Fibroblast of villous mesenchyme (primary cell): ENCODE measurements at regions not wholly inside any gene's neighbourhood (a gene's known extent, or its start where the extent isn't known, plus 50 kb on each side); places are given as distances from the start of the nearest gene placed in this dataset.

ENCODE experiments used
- DNase-seq: peaks from one replicate; pipeline ENCODE4 v3.0.0-alpha.2; 2010; ENCODE audit warnings: low read depth
- H3K4me3 ChIP-seq: 2 replicates; pipeline ENCODE4 v1.5.1; 2011; ENCODE audit warnings: low read depth, mild to moderate bottlenecking, low read length
- TF ChIP-seq, protein P1 (sequence below): IDR thresholded peaks from 2 replicates; pipeline ENCODE4 v1.5.1; 2012; ENCODE audit warnings: low read depth, mild to moderate bottlenecking, low read length; ENCODE audit not compliant: insufficient read depth

DNA sequence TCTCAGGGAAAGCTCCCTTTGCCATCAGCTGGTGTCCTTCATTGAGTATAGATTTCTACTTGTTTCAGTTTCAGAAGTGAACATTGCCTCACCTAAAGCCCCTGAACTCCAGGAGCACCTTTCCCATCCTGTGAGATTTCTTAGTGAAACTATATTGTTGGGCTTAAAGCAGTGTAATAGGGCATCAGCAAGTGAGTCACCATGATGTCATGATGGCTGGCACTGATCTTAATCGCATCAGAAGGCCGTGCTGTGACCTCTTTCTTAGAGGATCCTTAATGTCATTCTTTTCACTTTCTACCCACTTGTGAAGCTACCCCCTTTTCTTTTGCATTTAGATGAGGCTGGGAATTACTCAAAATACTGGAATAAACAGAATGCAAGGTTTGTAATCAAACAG lies 401.3 kb downstream of the MTRR start:
- DNase-seq: no peak
- TF ChIP-seq, protein P1, sequence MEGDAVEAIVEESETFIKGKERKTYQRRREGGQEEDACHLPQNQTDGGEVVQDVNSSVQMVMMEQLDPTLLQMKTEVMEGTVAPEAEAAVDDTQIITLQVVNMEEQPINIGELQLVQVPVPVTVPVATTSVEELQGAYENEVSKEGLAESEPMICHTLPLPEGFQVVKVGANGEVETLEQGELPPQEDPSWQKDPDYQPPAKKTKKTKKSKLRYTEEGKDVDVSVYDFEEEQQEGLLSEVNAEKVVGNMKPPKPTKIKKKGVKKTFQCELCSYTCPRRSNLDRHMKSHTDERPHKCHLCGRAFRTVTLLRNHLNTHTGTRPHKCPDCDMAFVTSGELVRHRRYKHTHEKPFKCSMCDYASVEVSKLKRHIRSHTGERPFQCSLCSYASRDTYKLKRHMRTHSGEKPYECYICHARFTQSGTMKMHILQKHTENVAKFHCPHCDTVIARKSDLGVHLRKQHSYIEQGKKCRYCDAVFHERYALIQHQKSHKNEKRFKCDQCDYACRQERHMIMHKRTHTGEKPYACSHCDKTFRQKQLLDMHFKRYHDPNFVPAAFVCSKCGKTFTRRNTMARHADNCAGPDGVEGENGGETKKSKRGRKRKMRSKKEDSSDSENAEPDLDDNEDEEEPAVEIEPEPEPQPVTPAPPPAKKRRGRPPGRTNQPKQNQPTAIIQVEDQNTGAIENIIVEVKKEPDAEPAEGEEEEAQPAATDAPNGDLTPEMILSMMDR: no peak
- no peak overlapping the region for H3K4me3 ChIP-seq

DNA sequence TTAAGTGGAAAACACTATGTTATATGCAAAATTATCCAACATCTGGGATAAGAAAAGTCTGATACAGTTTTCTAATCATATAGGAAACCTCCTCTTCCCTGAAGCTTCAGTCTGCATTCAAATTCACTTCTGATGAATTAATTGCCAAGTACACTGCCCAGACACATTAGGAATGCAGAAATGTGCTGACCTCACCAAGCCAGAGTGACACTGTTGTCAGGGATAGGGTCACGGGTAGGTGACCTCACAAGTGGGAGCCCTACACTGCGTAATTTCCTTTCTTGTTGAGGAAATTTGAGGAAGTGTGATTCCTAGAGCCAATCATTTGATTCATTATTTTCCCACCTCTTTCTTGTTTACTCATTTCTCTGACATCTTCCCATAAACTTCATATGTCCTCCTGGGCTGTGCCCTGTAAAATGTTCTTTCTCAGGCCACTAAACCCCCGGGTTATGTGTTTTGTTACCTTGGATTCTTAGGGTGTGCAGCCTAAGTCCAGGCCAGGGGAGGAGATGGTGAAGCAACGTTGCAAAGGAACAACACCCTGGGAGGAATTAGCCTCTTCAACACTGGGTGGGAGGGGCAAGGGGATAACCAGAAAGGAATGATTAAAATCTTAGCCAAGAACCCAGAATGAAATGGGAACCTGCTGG lies 411.9 kb downstream of the MTRR start:
- TF ChIP-seq, protein P1: no peak
- DNase-seq: no peak
- H3K4me3 ChIP-seq: no peak overlapping the region

DNA sequence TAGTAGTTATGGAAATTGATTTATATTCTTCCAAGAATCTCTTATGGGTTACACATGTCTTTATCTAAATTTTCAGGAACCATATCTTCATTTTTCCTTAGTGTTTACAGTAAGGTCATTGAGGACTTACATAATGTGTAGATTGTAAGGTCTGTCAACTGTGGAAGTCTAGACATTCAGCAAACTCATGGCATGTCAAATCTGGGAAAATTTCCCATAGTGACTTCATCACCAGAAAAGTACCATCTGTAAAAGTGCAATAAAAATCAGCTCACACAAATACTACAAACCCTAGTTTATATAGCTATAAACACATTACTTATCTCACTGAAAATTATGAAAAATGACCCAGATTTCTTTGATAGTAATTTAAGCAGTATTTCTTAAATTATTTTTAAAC lies 419.4 kb downstream of the MTRR start:
- no peak overlapping the region for H3K4me3 ChIP-seq
- DNase-seq: no peak
- TF ChIP-seq, protein P1: no peak

DNA sequence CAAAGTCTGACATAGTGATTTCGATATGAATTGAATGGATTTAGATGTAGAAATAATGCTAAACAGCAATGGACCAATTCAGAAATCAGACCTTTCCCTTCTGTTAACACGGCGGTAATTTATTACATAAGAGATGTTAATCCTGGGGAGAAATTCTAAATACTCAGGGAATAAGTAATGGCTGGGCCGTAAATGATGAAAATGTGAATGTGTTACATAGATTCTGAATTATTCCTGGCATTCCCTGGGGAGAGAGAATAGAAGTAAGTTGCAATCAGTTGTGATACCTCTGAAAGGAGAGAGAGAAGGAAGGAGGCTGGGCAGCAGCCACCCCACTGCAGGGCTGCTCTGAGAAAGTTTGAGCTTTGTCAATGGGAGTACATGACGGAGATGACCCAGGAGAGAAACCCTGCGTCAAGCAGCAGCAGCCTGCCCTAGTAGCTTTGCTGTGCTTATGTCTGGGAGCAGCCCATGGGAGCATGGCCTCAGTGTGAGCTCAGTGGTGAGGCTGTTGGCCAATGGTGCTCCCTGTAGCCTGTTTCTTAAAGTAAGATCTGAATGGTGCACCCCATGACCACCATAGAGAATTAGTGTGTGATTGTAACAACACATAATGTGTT lies 420.1 kb downstream of the MTRR start:
- H3K4me3 ChIP-seq: no peak overlapping the region
- TF ChIP-seq, protein P1: no peak
- no peak for DNase-seq

DNA sequence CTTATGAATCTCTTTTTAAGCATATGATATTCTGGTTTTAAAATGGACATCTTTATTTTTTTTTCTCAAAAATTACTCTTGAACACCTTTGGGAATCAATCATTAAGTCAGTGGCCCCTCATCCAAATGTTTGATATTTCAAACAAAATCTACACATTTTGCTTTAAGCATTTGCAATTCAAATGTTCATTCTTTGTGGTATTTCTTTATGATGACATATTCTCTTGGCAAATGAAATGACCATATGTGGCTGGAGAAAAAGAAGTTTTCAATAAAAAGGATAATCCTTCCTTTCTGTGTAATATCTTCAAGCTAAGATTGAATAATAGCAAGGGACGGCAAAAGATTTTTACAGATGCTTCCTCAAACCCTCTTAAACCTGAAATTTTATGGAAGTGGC lies 420.8 kb downstream of the MTRR start:
- no peak overlapping the region for H3K4me3 ChIP-seq
- TF ChIP-seq, protein P1: no peak
- no peak for DNase-seq

DNA sequence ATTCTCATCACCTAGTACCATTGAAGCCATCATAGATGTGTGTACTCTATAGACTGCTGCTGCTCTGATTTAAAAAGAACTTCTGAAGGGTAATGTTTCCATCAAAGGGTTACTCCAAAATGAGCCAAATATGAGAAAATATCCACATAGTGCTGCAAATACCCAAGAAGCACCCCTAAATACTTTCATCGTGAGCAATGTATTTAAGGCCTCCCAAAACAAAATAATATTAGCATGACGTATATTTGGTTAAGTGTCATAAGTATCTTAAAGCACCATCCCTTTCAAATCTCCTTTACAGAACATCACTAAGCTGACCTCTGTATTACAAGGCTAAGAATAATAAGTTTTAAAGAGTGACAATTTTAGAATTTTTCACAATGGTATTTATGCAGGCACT lies 421.8 kb downstream of the MTRR start:
- TF ChIP-seq, protein P1: no peak
- DNase-seq: no peak
- H3K4me3 ChIP-seq: no peak overlapping the region

DNA sequence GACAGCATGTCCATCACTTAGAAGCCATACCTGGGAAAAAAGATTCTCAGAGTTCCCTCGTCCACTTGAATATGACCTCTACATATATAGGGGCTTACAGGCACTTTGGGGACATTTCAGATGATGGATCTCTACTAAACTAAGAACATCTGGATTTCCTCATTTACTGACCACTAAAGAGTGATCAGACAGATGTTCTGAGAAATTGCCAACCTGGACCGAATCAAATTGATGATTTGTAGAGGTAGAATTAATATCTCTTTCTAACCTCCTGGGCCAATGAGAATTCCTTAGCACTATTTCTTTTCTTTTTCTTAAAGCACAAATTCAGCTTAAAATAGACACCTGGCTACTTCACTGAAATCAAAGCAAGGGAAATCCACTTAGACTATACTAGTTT lies 422.7 kb downstream of the MTRR start:
- DNase-seq: no peak
- H3K4me3 ChIP-seq: no peak overlapping the region
- TF ChIP-seq, protein P1: no peak
